HL-60 (cell line): ENCODE measurements at regions not wholly inside any gene's neighbourhood (a gene's known extent, or its start where the extent isn't known, plus 50 kb on each side); places are given as distances from the start of the nearest gene placed in this dataset. TPM values are rescaled to one million over a fixed set of nuclear protein-coding genes. Genes with fewer than 3 reads are reported as not detected.

Experiments used
- DNase-seq, 2 experiments: peaks; one replicate each; pipeline ENCODE4 v3.0.0-alpha.2; 2010 to 2020; ENCODE audit warnings: low read depth in 1 of 2, low spot score in 1 of 2
- H3K27ac ChIP-seq: fragments of 250-450 bp; sonication (Bioruptor Pico); replicated peaks from 2 replicates; pipeline ENCODE4 v1.5.1; 2020; ENCODE audit warnings: mild to moderate bottlenecking, moderate library complexity
- H3K27me3 ChIP-seq: fragments of 250-450 bp; sonication (Bioruptor Pico); 2 replicates; pipeline ENCODE4 v1.5.1; 2021; ENCODE audit warnings: mild to moderate bottlenecking, moderate library complexity; ENCODE audit not compliant: insufficient read depth, poor library complexity, severe bottlenecking
- H3K4me3 ChIP-seq: replicated peaks from 2 replicates; pipeline ENCODE4 v1.5.1; 2011; ENCODE audit warnings: mild to moderate bottlenecking, control low read depth, low read length; ENCODE audit not compliant: insufficient read depth
- CTCF ChIP-seq: IDR thresholded peaks from one replicate; pipeline ENCODE4 v1.5.1; 2011; ENCODE audit warnings: low read length, control low read depth, inconsistent platforms; ENCODE audit not compliant: insufficient read depth
- GABPA ChIP-seq: IDR thresholded peaks from 2 replicates; pipeline ENCODE4 v1.6.1; 2012; ENCODE audit warnings: low read depth
- POLR2AphosphoS5 ChIP-seq: IDR thresholded peaks from 2 replicates; pipeline ENCODE4 v1.6.1; 2012; ENCODE audit warnings: low read depth
- REST ChIP-seq: IDR thresholded peaks from 2 replicates; pipeline ENCODE4 v1.6.1; 2012; ENCODE audit warnings: low read depth; ENCODE audit not compliant: insufficient replicate concordance
- SPI1 ChIP-seq: IDR thresholded peaks from 2 replicates; pipeline ENCODE4 v1.6.1; 2012; ENCODE audit warnings: low read depth, mild to moderate bottlenecking, borderline replicate concordance
- microRNA-seq: library from miRNA; unstranded; fragments of <30 nt; microRNA quantifications from one replicate; pipeline ENCODE4, GENCODE V29; 2018

- no peak overlapping the region for H3K27ac ChIP-seq
Measured at GRCh38 chrX:95152810-95153209, 1478.8 kb downstream of the FAM133A start.

GRCh38 chrX:95156566-95156965 is 1482.6 kb downstream of the FAM133A start:
- no peak for DNase-seq

More at GRCh38 chrX:95152810-95153209, 1478.8 kb downstream of the FAM133A start:
- no peaks in the 10 kb centered on the region for H3K27me3 ChIP-seq
- DNase-seq, result no peak
- no peak overlapping the region for H3K4me3 ChIP-seq
- no peak for TF ChIP-seq CTCF
- no peak for TF ChIP-seq REST
- TF ChIP-seq GABPA, result no peak
- TF ChIP-seq SPI1, result no peak
- no peak for TF ChIP-seq POLR2AphosphoS5

More at GRCh38 chrX:95156566-95156965, 1482.6 kb downstream of the FAM133A start:
- TF ChIP-seq CTCF (no peak), REST (no peak), GABPA (no peak), SPI1 (no peak), POLR2AphosphoS5 (no peak)
- Histone ChIP-seq H3K27ac (no peak overlapping the region), H3K4me3 (no peak overlapping the region), H3K27me3 (no peaks in the 10 kb centered on the region)

Small RNA genes lying in the stretch of these regions (microRNA-seq; reads per million reads assigned to microRNA genes)
- not detected for gene MIR548M
